ENCODE measurements at regions not wholly inside any gene's neighbourhood (a gene's known extent, or its start where the extent isn't known, plus 50 kb on each side); places are given as distances from the start of the nearest gene placed in this dataset.

DNA sequence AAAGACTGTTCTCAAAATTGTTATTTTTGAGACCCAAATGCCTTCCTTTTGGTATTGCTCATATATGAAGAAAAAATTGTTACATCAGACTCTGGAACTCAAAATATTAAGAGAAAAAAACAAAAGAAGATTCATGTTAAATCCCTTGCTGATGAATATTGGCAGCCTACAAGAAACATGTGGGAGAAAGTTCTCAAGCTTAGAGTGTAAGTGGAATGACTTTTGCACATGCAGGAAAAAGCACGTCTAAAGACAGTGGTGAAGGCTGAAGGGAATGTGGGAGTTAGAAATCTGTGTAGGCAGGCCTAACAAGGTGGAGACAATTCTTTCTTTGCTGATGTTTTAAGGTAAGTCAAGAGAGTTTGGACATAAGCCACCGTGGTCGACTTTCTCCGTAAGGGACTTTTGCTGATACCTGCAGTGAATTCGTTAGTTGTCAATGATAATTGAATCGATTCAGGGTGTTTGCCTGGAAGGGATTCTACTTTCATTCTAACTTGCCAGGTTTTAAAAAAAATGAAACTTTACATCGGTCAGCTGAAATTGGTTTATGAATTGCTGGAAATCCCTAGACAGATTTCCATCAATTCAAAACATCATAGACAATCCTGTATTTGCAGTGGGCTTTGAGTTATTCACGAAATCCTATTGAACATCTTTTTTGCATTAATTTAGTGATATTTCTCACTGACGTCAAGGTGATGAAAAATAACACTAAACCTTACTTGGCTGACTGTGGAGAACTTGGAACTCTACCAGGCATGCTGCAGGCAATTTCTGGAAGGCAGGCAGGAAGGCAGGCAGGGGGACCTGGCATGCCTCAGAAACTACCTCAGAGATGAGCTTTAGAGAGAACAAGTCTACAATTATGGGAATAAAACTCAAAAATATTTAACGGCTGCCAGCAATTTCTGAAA, 359.1 kb upstream of the ADAMTSL1 start:
- CTCF ChIA-PET = interaction anchor here (0.6 kb wide), 1 partner anchor 38 kb away, joined by 3 read pairs; no protein-coding TSS in a partner anchor
- no peaks in the 10 kb centered on the region for H3K36me3 Mint-ChIP-seq (ENCODE audit: low read depth)

DNA sequence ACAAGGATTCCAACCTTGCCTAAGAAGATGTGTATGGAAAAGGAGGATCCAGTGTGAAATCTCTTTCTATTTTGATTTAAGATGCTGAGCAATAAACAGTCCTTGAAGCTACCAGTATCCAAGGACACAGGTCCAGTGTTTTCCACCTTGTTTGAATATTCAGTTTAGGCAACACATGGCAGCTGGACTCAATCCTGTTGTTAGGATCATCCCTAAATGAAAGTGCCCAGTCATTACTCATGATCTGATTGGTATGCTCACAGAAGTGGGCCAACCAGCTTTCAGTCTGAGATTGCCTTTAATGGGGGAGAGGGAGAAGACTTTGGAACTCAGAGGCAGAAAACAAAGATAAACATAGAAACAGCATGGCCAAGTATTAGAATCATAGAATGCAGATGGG, 355.7 kb upstream of the ADAMTSL1 start:
- intact Hi-C loops (cut with DNase I, micrococcal nuclease) = no loop called here
- H3K27me3 Mint-ChIP-seq = no peaks in the 10 kb centered on the region
- no peaks in the 10 kb centered on the region for H3K9me3 Mint-ChIP-seq (ENCODE audit: low read depth)
- no peak overlapping the region for H3K27ac Mint-ChIP-seq
- no peaks in the 10 kb centered on the region for H3K36me3 Mint-ChIP-seq (ENCODE audit: low read depth)
- ATAC-seq (no peak), DNase-seq (no peak)
- ChIA-PET POLR2A (no interaction called here), CTCF (no interaction called here)
- no peak overlapping the region for H3K4me3 Mint-ChIP-seq
- no peaks in the 10 kb centered on the region for H3K4me1 Mint-ChIP-seq

More for the DNA sequence above, 359.1 kb upstream of the ADAMTSL1 start:
- no peaks in the 10 kb centered on the region for H3K27me3 Mint-ChIP-seq
- H3K4me3 Mint-ChIP-seq = no peak overlapping the region
- POLR2A ChIA-PET = no interaction called here
- no peak overlapping the region for H3K27ac Mint-ChIP-seq
- intact Hi-C loops (cut with DNase I, micrococcal nuclease) = no loop called here
- H3K4me1 Mint-ChIP-seq = no peaks in the 10 kb centered on the region
- DNase-seq (no peak), ATAC-seq (no peak)
- H3K9me3 Mint-ChIP-seq (ENCODE audit: low read depth) = no peaks in the 10 kb centered on the region

DNA sequence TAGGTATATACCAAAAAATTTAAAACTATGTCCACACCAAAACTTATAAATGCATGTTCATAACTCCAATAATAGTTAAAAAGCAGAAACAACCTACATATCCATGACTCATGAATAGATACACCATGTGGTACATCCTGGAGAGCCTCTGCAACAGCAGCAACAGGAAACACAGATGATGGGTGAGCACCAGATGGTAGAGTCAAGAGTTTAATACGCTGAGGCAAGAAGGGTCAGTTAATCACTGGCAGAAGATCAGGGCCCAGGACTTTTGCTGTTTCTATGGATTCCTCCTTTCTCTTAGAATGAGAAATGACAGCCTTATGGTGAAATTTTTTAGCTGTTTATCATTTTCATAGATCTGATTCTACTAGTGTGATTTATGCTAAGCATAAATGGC, 351.8 kb upstream of the ADAMTSL1 start:
- intact Hi-C loops (cut with DNase I, micrococcal nuclease) = no loop called here
- H3K27me3 Mint-ChIP-seq = no peaks in the 10 kb centered on the region
- H3K4me1 Mint-ChIP-seq = no peaks in the 10 kb centered on the region
- no peak overlapping the region for H3K4me3 Mint-ChIP-seq
- no peaks in the 10 kb centered on the region for H3K9me3 Mint-ChIP-seq (ENCODE audit: low read depth)
- ATAC-seq (no peak), DNase-seq (no peak)
- ChIA-PET CTCF (no interaction called here), POLR2A (no interaction called here)
- no peak overlapping the region for H3K27ac Mint-ChIP-seq
- H3K36me3 Mint-ChIP-seq (ENCODE audit: low read depth) = no peaks in the 10 kb centered on the region

DNA sequence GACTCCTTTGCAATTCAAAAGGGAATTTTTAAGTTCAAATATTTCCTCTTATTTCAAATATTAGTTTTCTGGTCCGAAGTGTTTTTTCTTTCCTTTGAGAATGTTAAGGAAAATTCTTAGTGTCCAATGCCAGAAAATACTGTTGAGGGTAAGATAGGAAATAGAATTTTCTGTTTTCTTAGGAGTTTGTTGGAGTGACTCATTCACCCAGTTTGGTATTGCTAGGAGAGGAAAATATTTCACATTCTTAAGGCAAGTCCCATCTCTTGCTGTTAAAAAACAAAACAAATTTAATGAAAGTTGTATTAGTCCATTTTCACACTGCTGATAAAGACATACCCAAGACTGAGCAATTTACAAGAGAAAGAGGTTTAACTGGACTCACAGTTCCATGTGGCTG, 349.2 kb upstream of the ADAMTSL1 start:
- no peak overlapping the region for H3K4me3 Mint-ChIP-seq
- no peaks in the 10 kb centered on the region for H3K36me3 Mint-ChIP-seq (ENCODE audit: low read depth)
- intact Hi-C loops (cut with DNase I, micrococcal nuclease) = no loop called here
- H3K9me3 Mint-ChIP-seq (ENCODE audit: low read depth) = no peaks in the 10 kb centered on the region
- DNase-seq (no peak), ATAC-seq (no peak)
- H3K27me3 Mint-ChIP-seq = no peaks in the 10 kb centered on the region
- ChIA-PET CTCF (no interaction called here), POLR2A (no interaction called here)
- no peaks in the 10 kb centered on the region for H3K4me1 Mint-ChIP-seq
- H3K27ac Mint-ChIP-seq = no peak overlapping the region

DNA sequence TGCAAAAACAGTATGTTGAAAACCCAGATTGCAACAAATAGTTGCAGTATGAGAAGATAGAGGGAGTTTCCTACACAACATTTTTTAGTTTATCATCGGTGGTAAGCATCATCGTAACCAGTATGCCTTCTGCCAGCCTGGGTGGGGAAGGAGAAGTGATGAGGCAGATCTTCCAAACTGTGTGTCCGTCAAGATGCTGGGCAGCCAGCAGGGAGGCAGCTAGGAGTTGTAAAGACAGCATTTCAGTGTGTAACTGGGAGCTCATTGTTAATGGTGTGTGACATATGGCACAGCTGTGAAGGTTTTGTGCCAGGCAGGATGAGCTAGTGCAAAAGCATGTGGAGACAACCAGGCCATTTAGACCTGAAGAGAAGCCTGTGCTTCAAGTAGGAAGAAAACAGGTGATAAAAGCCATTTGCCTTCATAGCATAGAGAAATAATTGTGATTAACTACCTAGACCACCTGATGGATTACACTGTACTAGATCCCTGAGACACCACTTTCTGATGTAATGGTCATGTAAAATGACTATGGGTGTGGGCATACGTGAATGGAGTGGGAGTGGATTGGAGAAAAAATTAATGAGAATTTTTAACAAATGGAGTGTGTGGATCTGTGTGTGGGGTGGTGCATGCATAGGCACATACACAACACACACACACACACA, 347.0 kb upstream of the ADAMTSL1 start:
- no peak for DNase-seq
- no peak overlapping the region for H3K4me3 Mint-ChIP-seq
- H3K27me3 Mint-ChIP-seq = no peaks in the 10 kb centered on the region
- no peaks in the 10 kb centered on the region for H3K9me3 Mint-ChIP-seq (ENCODE audit: low read depth)
- no peak for ATAC-seq
- POLR2A ChIA-PET = no interaction called here
- no peaks in the 10 kb centered on the region for H3K36me3 Mint-ChIP-seq (ENCODE audit: low read depth)
- intact Hi-C loops (cut with DNase I, micrococcal nuclease) = no loop called here
- CTCF ChIA-PET = no interaction called here
- no peak overlapping the region for H3K27ac Mint-ChIP-seq
- H3K4me1 Mint-ChIP-seq = no peaks in the 10 kb centered on the region

DNA sequence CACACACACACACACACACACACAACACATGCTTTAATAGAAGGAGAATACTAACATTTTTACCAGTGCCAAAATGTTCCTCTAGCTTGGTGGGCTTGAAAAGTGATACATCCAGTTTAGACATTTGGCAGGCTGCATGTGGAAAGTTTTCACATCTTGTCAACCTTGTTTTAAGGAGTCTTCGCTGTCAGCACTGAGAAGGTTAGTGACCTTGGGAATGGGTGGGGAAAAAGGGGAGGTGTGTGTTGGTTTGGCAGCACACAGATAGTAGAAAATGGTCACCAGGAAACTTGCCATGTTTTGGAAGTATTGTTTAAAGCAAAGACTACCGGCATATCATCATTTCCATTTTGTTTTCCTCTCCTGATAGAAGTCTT, 346.5 kb upstream of the ADAMTSL1 start:
- Mint-ChIP-seq H3K27ac (no peak overlapping the region), H3K27me3 (no peaks in the 10 kb centered on the region), H3K9me3 (ENCODE audit: low read depth) (no peaks in the 10 kb centered on the region), H3K4me3 (no peak overlapping the region), H3K4me1 (no peaks in the 10 kb centered on the region), H3K36me3 (ENCODE audit: low read depth) (no peaks in the 10 kb centered on the region)
- intact Hi-C loops (cut with DNase I, micrococcal nuclease) = no loop called here
- ChIA-PET POLR2A (no interaction called here), CTCF (no interaction called here)
- no peak for DNase-seq
- no peak for ATAC-seq

DNA sequence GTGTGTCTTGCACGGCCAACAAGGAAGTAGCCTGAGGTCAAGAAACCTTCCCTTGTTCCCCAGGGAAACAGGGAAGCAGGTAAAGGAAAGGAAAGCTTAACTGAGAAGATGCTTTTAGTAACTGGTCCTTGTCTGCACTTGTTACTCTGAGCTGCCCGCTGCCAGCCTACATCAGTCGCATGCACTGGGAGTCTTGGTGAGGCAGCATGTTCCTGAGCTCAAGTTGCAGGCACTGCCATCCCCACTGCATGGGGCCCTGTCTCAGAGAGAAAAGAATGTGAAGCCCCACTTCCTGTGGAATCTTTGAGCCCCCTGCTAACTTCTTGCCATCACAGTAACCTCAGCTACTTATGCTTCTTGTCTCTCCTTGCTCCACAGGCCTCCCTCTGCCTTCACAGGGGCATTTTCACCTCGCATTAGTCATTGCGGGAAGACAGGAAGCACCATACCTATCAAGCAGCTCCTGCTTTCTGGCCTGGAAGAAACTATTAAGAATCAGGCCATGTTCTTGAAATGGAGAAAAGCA, 344.1 kb upstream of the ADAMTSL1 start:
- DNase-seq (no peak), ATAC-seq (no peak)
- Mint-ChIP-seq H3K4me1 (no peaks in the 10 kb centered on the region), H3K9me3 (ENCODE audit: low read depth) (no peaks in the 10 kb centered on the region), H3K27ac (no peak overlapping the region), H3K27me3 (no peaks in the 10 kb centered on the region), H3K36me3 (ENCODE audit: low read depth) (no peaks in the 10 kb centered on the region), H3K4me3 (no peak overlapping the region)
- ChIA-PET CTCF (interaction anchor here (0.5 kb wide), 1 partner anchor 655 kb away, joined by 3 read pairs; no protein-coding TSS in a partner anchor), POLR2A (no interaction called here)
- intact Hi-C loops (cut with DNase I, micrococcal nuclease) = no loop called here

DNA sequence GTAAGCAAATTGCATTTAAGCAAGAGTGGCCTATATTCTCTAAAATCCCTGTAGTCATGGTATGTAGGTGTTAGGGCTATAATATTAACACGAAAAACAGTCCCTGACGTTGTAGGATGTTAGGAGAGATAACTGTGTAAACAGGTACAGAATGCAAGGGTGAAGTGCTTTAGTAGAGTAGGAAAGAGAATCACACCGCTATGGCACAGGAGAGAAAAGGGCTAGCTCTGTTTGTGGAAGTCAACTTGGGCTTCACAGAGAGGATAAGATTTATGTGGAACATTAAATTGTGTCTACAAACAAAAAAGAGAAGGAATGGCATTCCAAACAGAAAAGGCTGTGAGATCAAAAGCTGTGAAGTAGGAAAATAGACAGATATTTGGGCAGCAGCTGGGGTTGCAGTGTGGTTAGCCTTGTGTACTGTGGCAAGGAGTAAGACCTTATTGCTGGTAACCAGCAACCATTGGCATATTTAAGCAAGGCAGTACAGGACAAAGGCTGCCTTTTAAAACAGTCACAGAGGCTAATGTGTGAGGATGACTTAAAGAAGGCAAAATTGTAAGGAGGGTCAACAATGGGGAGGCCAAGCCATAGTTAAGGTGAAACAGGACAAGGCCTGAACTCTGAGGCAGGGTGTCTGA, 337.5 kb upstream of the ADAMTSL1 start:
- Mint-ChIP-seq H3K4me3 (no peak overlapping the region), H3K4me1 (no peaks in the 10 kb centered on the region), H3K27ac (no peak overlapping the region), H3K9me3 (ENCODE audit: low read depth) (no peaks in the 10 kb centered on the region), H3K36me3 (ENCODE audit: low read depth) (no peaks in the 10 kb centered on the region), H3K27me3 (no peaks in the 10 kb centered on the region)
- DNase-seq (no peak), ATAC-seq (no peak)
- intact Hi-C loops (cut with DNase I, micrococcal nuclease) = no loop called here
- CTCF ChIA-PET = no interaction called here
- POLR2A ChIA-PET = no interaction called here

DNA sequence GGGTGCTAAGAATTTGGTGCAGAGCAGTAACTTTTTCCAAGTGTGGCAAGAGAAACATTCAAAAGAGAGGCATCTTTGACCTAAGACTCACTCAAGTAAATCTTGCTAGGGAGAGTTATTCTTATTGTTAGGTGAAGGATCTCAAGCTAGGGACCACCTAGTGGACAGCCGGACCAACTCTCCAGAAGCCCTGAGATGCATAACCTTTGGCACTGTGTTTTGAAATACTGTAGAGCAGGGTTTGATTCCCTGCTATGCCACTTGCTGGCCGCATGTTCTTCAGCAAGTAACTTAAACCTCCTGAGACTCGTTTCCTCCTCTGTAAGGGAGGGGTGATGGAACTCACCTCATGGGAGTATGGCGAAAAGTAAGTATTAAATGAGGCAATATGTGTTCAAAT, 336.1 kb upstream of the ADAMTSL1 start:
- no peaks in the 10 kb centered on the region for H3K36me3 Mint-ChIP-seq (ENCODE audit: low read depth)
- intact Hi-C loops (cut with DNase I, micrococcal nuclease) = no loop called here
- no peak overlapping the region for H3K4me3 Mint-ChIP-seq
- no peak for DNase-seq
- no peak for ATAC-seq
- H3K27ac Mint-ChIP-seq = no peak overlapping the region
- H3K27me3 Mint-ChIP-seq = no peaks in the 10 kb centered on the region
- ChIA-PET POLR2A (no interaction called here), CTCF (no interaction called here)
- H3K4me1 Mint-ChIP-seq = no peaks in the 10 kb centered on the region
- no peaks in the 10 kb centered on the region for H3K9me3 Mint-ChIP-seq (ENCODE audit: low read depth)

DNA sequence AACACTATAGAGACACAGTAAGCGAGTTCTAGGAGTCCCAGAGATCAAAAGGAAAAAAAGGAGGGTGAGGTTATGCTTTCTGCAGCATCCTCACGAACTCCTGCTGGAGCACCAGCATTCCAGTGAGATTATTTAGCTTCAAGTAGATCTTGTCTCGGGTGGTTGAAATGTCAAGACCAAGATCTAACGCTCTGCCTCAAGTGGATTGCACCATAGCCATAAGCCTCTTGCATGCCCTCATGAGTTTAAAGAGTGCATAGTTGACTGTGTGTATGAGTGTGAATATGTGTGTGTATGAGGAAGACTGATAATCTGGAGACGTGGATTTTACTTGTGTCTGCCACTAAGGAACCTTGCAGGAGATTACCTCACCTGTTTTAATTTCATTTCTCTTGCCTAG, 335.3 kb upstream of the ADAMTSL1 start:
- Mint-ChIP-seq H3K27ac (no peak overlapping the region), H3K4me1 (no peaks in the 10 kb centered on the region), H3K36me3 (ENCODE audit: low read depth) (no peaks in the 10 kb centered on the region), H3K4me3 (no peak overlapping the region), H3K9me3 (ENCODE audit: low read depth) (no peaks in the 10 kb centered on the region), H3K27me3 (no peaks in the 10 kb centered on the region)
- ATAC-seq (no peak), DNase-seq (no peak)
- CTCF ChIA-PET = no interaction called here
- intact Hi-C loops (cut with DNase I, micrococcal nuclease) = no loop called here
- POLR2A ChIA-PET = no interaction called here

DNA sequence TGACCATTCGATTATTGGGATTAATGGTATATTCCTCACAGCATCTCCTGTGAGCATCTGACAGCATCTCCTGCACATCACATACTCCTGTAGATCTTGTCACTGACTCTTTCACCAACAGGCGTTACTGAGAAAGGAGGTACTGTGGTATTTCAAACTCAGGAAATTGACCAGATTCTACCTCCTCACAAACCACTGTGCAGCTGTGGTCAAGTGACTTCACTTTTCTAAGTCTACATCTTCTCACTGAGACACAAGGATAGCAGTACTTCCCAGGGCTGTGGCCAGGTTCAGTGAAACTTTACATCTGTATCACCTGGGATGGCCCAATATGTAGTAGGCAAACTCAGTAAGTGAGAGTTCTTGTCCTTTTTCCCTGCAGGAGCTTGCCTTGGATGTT, 332.3 kb upstream of the ADAMTSL1 start:
- no peaks in the 10 kb centered on the region for H3K27me3 Mint-ChIP-seq
- no peaks in the 10 kb centered on the region for H3K4me1 Mint-ChIP-seq
- CTCF ChIA-PET = no interaction called here
- no peaks in the 10 kb centered on the region for H3K9me3 Mint-ChIP-seq (ENCODE audit: low read depth)
- DNase-seq = no peak
- H3K27ac Mint-ChIP-seq = no peak overlapping the region
- no peak for ATAC-seq
- no peaks in the 10 kb centered on the region for H3K36me3 Mint-ChIP-seq (ENCODE audit: low read depth)
- intact Hi-C loops (cut with DNase I, micrococcal nuclease) = no loop called here
- no peak overlapping the region for H3K4me3 Mint-ChIP-seq
- POLR2A ChIA-PET = no interaction called here
